ENCODE measurements at regions not wholly inside any gene's neighbourhood (a gene's known extent, or its start where the extent isn't known, plus 50 kb on each side); places are given as distances from the start of the nearest gene placed in this dataset.

- no peak overlapping the region for H3K27ac ChIP-seq
Observed at GRCh38 chr13:111977179-111977506, 89.8 kb upstream of the SOX1 start.

GRCh38 chr13:111978546-111978945 is 88.4 kb upstream of the SOX1 start:
- H3K27ac ChIP-seq = no peak overlapping the region
- no peak overlapping the region for H3K4me3 ChIP-seq

More at GRCh38 chr13:111977179-111977506, 89.8 kb upstream of the SOX1 start:
- no peak overlapping the region for H3K4me3 ChIP-seq

- H3K27ac ChIP-seq = no peak overlapping the region
- no peak overlapping the region for H3K4me3 ChIP-seq
Observed at GRCh38 chr13:111980146-111980929, 86.6 kb upstream of the SOX1 start.

GRCh38 chr13:111981006-111981405 is 85.9 kb upstream of the SOX1 start:
- Histone ChIP-seq H3K4me3 (no peak overlapping the region), H3K27ac (no peak overlapping the region)

GRCh38 chr13:111981446-111982165 is 85.3 kb upstream of the SOX1 start:
- Histone ChIP-seq H3K27ac (no peak overlapping the region), H3K4me3 (no peak overlapping the region)

GRCh38 chr13:111984349-111984748 is 82.6 kb upstream of the SOX1 start:
- no peak overlapping the region for H3K27ac ChIP-seq
- no peak overlapping the region for H3K4me3 ChIP-seq

- Histone ChIP-seq H3K4me3 (no peak overlapping the region), H3K27ac (no peak overlapping the region)
Observed at GRCh38 chr13:111990362-111990761, 76.6 kb upstream of the SOX1 start.

GRCh38 chr13:111992911-111993310 is 74.0 kb upstream of the SOX1 start:
- H3K27ac ChIP-seq = no peak overlapping the region
- H3K4me3 ChIP-seq = no peak overlapping the region

GRCh38 chr13:111993691-111994090 is 73.3 kb upstream of the SOX1 start:
- Histone ChIP-seq H3K27ac (no peak overlapping the region), H3K4me3 (no peak overlapping the region)

GRCh38 chr13:111994578-111994977 is 72.4 kb upstream of the SOX1 start:
- Histone ChIP-seq H3K27ac (no peak overlapping the region), H3K4me3 (no peak overlapping the region)

- no peak overlapping the region for H3K27ac ChIP-seq
Observed at GRCh38 chr13:111999352-111999751, 67.6 kb upstream of the SOX1 start.

GRCh38 chr13:112000888-112001287 is 66.1 kb upstream of the SOX1 start:
- Histone ChIP-seq H3K27ac (no peak overlapping the region), H3K4me3 (no peak overlapping the region)

More at GRCh38 chr13:111999352-111999751, 67.6 kb upstream of the SOX1 start:
- H3K4me3 ChIP-seq = no peak overlapping the region

- H3K4me3 ChIP-seq = no peak overlapping the region
Observed at GRCh38 chr13:112001571-112001970, 65.4 kb upstream of the SOX1 start.

GRCh38 chr13:112003396-112003795 is 63.6 kb upstream of the SOX1 start:
- no peak overlapping the region for H3K4me3 ChIP-seq
- no peak overlapping the region for H3K27ac ChIP-seq

More at GRCh38 chr13:112001571-112001970, 65.4 kb upstream of the SOX1 start:
- no peak overlapping the region for H3K27ac ChIP-seq

- H3K4me3 ChIP-seq = no peak overlapping the region
- no peak overlapping the region for H3K27ac ChIP-seq
Observed at GRCh38 chr13:112003941-112004340, 63.0 kb upstream of the SOX1 start.

- H3K4me3 ChIP-seq = no peak overlapping the region
- H3K27ac ChIP-seq = no peak overlapping the region
Observed at GRCh38 chr13:112005925-112006324, 61.0 kb upstream of the SOX1 start.

GRCh38 chr13:112007191-112007590 is 59.8 kb upstream of the SOX1 start:
- Histone ChIP-seq H3K4me3 (no peak overlapping the region), H3K27ac (no peak overlapping the region)

GRCh38 chr13:112010714-112011113 is 56.2 kb upstream of the SOX1 start:
- Histone ChIP-seq H3K27ac (no peak overlapping the region), H3K4me3 (no peak overlapping the region)

GRCh38 chr13:112012016-112012704 is 54.8 kb upstream of the SOX1 start:
- no peak overlapping the region for H3K4me3 ChIP-seq
- no peak overlapping the region for H3K27ac ChIP-seq

- Histone ChIP-seq H3K27ac (no peak overlapping the region), H3K4me3 (no peak overlapping the region)
Observed at GRCh38 chr13:112012705-112013085, 54.3 kb upstream of the SOX1 start.

GRCh38 chr13:112013665-112014064 is 53.3 kb upstream of the SOX1 start:
- H3K4me3 ChIP-seq = no peak overlapping the region
- H3K27ac ChIP-seq = no peak overlapping the region

Data from skin epidermis (tissue), 12 donors.